Activated CD8-positive, alpha-beta T cell treated with anti-CD3 and anti-CD28 coated beads for 36 hours (primary cell): ENCODE measurements at regions not wholly inside any gene's neighbourhood (a gene's known extent, or its start where the extent isn't known, plus 50 kb on each side); places are given as distances from the start of the nearest gene placed in this dataset.

Experiments used
- ATAC-seq: fragments of 200-7000 bp; cut with Tn5 transposase; one replicate; pipeline ENCODE4 v1.10.0; 2021; ENCODE audit warnings: mild to moderate bottlenecking, moderate library complexity
- CTCF ChIA-PET: fragments of 350-600 bp; sonication (Branson Sonifier 250); formaldehyde crosslinking; loops from one replicate; lab custom pipeline; 2021; ENCODE audit warnings: antibody characterized with exemption; lab: Charles Lee
- POLR2A ChIA-PET: fragments of 350-600 bp; sonication (Branson Sonifier 250); formaldehyde crosslinking; loops from one replicate; lab custom pipeline; 2021; ENCODE audit warnings: antibody characterized with exemption; lab: Charles Lee
- DNase-seq: peaks from one replicate; pipeline ENCODE4 v3.0.0-alpha.2; 2020
- H3K27ac Mint-ChIP-seq: one replicate; pipeline ENCODE4 v1.8.0; 2021; ENCODE audit warnings: mild to moderate bottlenecking, mixed read lengths
- H3K27me3 Mint-ChIP-seq: one replicate; pipeline ENCODE4 v1.8.0; 2021; ENCODE audit warnings: mixed read lengths
- H3K36me3 Mint-ChIP-seq: one replicate; pipeline ENCODE4 v1.8.0; 2021; ENCODE audit warnings: low read depth, mixed read lengths
- H3K4me1 Mint-ChIP-seq: one replicate; pipeline ENCODE4 v1.8.0; 2021; ENCODE audit warnings: low read depth, mixed read lengths
- H3K4me3 Mint-ChIP-seq: one replicate; pipeline ENCODE4 v1.8.0; 2021; ENCODE audit warnings: mild to moderate bottlenecking, moderate library complexity, mixed read lengths
- H3K9me3 Mint-ChIP-seq: one replicate; pipeline ENCODE4 v1.8.0; 2021; ENCODE audit warnings: mixed read lengths
- CTCF ChIP-seq: fragments of 200-600 bp; IDR thresholded peaks from one replicate; pipeline ENCODE4 v1.8.0; 2022; ENCODE audit warnings: antibody characterized with exemption, mild to moderate bottlenecking
- intact Hi-C: fragments of 100-400 bp; cut with micrococcal nuclease; formaldehyde crosslinking; loops from one replicate; pipeline ENCODE4 v1.10.0; 2022

DNA sequence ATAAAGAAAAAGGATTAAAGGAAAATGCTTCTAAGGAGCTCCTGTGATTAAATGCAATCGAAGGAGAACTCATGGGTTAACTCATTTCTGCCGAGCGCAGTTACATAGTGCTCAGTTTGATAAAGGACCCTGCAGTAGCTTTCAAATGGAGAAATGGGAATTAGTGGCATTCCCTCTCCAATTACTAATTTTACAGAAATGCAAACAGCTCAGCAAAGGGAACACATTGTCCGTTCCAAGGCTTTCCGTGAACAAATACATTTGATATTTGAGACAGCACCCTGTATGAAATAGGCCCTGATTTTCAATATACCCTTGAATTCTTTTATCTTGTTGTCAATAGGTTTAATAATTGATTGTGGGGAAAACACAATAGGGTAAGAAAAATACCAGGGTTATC lies 375.9 kb upstream of the TSHZ2 start:
- no peaks in the 10 kb centered on the region for H3K9me3 Mint-ChIP-seq
- TF ChIP-seq CTCF: no peak
- intact Hi-C loops: no loop called here
- CTCF ChIA-PET: interaction anchor here (0.8 kb wide), 1 partner anchor 284 kb away, joined by 3 read pairs; no protein-coding TSS in a partner anchor
- DNase-seq (no peak), ATAC-seq (no peak)
- POLR2A ChIA-PET: no interaction called here
- H3K27ac Mint-ChIP-seq: no peak overlapping the region
- H3K36me3 Mint-ChIP-seq: no peaks in the 10 kb centered on the region
- H3K4me3 Mint-ChIP-seq: no peak overlapping the region
- no peaks in the 10 kb centered on the region for H3K4me1 Mint-ChIP-seq
- peaks cover 2% of the 10 kb centered on the region for H3K27me3 Mint-ChIP-seq

GRCh38 chr20:52595518-52595917 lies 376.6 kb upstream of the TSHZ2 start:
- Mint-ChIP-seq H3K4me3 (no peak overlapping the region), H3K36me3 (no peaks in the 10 kb centered on the region), H3K27me3 (peaks cover 2% of the 10 kb centered on the region), H3K9me3 (no peaks in the 10 kb centered on the region), H3K27ac (no peak overlapping the region), H3K4me1 (no peaks in the 10 kb centered on the region)
- TF ChIP-seq CTCF: no peak
- no peak for ATAC-seq
- no peak for DNase-seq
- intact Hi-C loops: no loop called here
- ChIA-PET POLR2A (no interaction called here), CTCF (no interaction called here)

DNA sequence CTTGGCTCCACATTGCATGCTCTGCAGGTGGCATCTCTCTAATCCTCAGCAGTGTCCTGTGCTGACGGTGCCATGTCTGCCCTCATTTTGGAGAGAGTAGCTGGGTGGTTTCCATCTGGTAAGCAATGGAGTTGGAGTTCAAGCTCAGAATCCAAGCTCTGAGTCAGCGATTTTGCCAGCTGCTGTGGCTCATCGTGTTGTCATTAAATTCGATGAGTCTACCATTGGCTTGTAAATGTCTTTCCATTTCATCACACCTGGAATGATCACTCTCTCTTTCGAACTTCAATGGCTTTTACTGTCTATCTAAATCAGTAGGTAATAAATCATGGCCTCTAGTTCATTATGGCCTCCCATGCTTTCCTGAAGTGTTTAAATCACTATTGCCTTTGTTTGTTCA lies 378.5 kb upstream of the TSHZ2 start:
- H3K4me1 Mint-ChIP-seq: no peaks in the 10 kb centered on the region
- no peak for TF ChIP-seq CTCF
- no peak overlapping the region for H3K4me3 Mint-ChIP-seq
- intact Hi-C loops: no loop called here
- peaks cover 2% of the 10 kb centered on the region for H3K27me3 Mint-ChIP-seq
- CTCF ChIA-PET: no interaction called here
- ATAC-seq (no peak), DNase-seq (no peak)
- H3K27ac Mint-ChIP-seq: no peak overlapping the region
- POLR2A ChIA-PET: no interaction called here
- H3K36me3 Mint-ChIP-seq: no peaks in the 10 kb centered on the region
- no peaks in the 10 kb centered on the region for H3K9me3 Mint-ChIP-seq

DNA sequence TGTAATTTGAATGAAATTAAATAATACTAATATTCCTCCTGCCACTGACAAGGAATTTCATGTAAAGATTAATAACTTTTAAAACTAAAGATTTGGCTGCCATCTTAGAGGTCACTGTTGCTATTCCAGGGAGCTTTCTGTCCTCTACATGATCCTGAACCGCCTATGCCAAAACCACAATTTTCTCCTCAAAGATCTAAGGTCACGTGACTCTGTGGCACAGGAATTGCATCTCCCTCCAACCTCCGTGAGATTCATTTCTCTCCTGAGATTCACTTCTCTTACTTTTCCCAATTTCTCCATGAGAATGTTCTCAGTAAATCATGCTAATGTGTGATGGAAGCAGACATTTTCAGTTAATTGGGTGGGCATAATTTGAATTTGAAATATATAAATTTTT lies 379.6 kb upstream of the TSHZ2 start:
- Mint-ChIP-seq H3K9me3 (no peaks in the 10 kb centered on the region), H3K36me3 (no peaks in the 10 kb centered on the region), H3K27ac (no peak overlapping the region), H3K4me1 (no peaks in the 10 kb centered on the region), H3K27me3 (peaks cover 2% of the 10 kb centered on the region), H3K4me3 (no peak overlapping the region)
- intact Hi-C loops: no loop called here
- no peak for TF ChIP-seq CTCF
- ATAC-seq: no peak
- ChIA-PET POLR2A (no interaction called here), CTCF (no interaction called here)
- no peak for DNase-seq

GRCh38 chr20:52590100-52590499 lies 382.1 kb upstream of the TSHZ2 start:
- Mint-ChIP-seq H3K27me3 (no peaks in the 10 kb centered on the region), H3K9me3 (no peaks in the 10 kb centered on the region), H3K4me3 (no peak overlapping the region), H3K4me1 (no peaks in the 10 kb centered on the region), H3K36me3 (no peaks in the 10 kb centered on the region), H3K27ac (no peak overlapping the region)
- ChIA-PET POLR2A (no interaction called here), CTCF (no interaction called here)
- TF ChIP-seq CTCF: no peak
- DNase-seq (no peak), ATAC-seq (no peak)
- intact Hi-C loops: no loop called here
